ENCODE measurements at regions not wholly inside any gene's neighbourhood (a gene's known extent, or its start where the extent isn't known, plus 50 kb on each side); places are given as distances from the start of the nearest gene placed in this dataset.
A peak's percentile ranks its signal among the peaks of the same experiment; 100 is the strongest.

DNA sequence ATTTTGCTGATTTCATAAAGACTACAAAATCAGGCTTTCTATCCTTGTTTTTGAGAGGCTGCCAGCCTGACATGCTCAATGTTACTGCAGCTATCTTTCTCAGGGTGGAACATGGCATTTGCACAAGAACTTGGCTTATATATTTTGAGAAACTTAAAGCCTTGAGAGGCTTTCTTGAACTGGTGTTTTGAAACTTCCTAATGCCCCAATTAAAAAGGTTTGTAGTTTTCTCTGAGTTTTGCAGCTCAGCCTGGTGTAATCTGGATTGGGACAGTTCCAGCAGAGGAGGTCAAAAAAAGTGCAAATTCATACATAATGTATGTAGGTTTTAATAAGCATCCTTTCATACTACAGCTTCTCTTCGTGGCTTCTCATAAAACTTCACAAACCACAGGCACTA is 223.4 kb downstream of the FAM76B start:
- 36% methylated on average over 1 of the region's 1 CpG for WGBS (ENCODE audit: low lambda C conversion rate, missing lambda C conversion rate)
- Histone ChIP-seq H3K4me3 (no peak overlapping the region), H3K36me3 (replicated peaks; ENCODE audit: insufficient read depth, low read depth) (no peaks in the 10 kb centered on the region), H2AFZ (no peak overlapping the region), H3K79me2 (no peaks in the 10 kb centered on the region), H4K20me1 (ENCODE audit: insufficient read depth, poor library complexity, severe bottlenecking) (no peaks in the 10 kb centered on the region), H3K9me2 (replicated peaks; ENCODE audit: insufficient read depth) (no peaks in the 10 kb centered on the region), H3K27ac (peak overlapping the region; percentile 32), H3K9me3 (ENCODE audit: low read depth) (no peaks in the 10 kb centered on the region), H3K4me2 (no peak overlapping the region), H3K27me3 (no peaks in the 10 kb centered on the region), H3K4me1 (ENCODE audit: insufficient read depth) (peaks cover 12% of the 10 kb centered on the region)
- DNase-seq (ENCODE audit: low spot score), result no peak
- TF ChIP-seq EZH2phosphoT487 (IDR thresholded peaks at IDR 0.05; ENCODE audit: low read depth, severe bottlenecking, unreplicated experiment) (no peak), EZH2 (IDR thresholded peaks at IDR 0.05; ENCODE audit: borderline replicate concordance) (no peak)
- TF ChIP-seq, protein P1, sequence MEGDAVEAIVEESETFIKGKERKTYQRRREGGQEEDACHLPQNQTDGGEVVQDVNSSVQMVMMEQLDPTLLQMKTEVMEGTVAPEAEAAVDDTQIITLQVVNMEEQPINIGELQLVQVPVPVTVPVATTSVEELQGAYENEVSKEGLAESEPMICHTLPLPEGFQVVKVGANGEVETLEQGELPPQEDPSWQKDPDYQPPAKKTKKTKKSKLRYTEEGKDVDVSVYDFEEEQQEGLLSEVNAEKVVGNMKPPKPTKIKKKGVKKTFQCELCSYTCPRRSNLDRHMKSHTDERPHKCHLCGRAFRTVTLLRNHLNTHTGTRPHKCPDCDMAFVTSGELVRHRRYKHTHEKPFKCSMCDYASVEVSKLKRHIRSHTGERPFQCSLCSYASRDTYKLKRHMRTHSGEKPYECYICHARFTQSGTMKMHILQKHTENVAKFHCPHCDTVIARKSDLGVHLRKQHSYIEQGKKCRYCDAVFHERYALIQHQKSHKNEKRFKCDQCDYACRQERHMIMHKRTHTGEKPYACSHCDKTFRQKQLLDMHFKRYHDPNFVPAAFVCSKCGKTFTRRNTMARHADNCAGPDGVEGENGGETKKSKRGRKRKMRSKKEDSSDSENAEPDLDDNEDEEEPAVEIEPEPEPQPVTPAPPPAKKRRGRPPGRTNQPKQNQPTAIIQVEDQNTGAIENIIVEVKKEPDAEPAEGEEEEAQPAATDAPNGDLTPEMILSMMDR (IDR thresholded peaks at IDR 0.05; ENCODE audit: poor library complexity), result no peak

DNA sequence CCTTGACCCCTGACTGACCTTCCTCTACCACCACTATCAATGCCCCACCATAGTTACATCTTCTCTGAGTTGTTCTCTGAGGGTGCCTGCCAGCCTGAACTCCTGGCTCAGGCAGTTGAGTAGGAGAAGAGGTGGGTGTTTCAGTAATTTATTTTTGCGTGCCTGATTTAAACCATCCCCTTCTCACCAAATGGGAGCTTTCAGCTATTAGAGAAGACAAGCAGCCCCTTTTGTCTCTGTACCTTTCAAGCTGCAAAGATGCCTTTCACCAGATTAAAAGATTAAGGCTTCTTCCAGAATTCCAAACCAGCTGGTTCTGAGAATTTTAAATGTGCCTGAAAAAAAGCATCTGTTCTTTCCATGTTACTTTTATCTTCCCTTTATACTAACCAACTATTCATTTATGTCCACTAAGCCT is 223.8 kb downstream of the FAM76B start:
- no peaks in the 10 kb centered on the region for H4K20me1 ChIP-seq (ENCODE audit: insufficient read depth, poor library complexity, severe bottlenecking)
- no peaks in the 10 kb centered on the region for H3K79me2 ChIP-seq
- no peaks in the 10 kb centered on the region for H3K27me3 ChIP-seq
- H3K4me2 ChIP-seq, result no peak overlapping the region
- no peaks in the 10 kb centered on the region for H3K36me3 ChIP-seq (replicated peaks; ENCODE audit: insufficient read depth, low read depth)
- no peaks in the 10 kb centered on the region for H3K9me3 ChIP-seq (ENCODE audit: low read depth)
- WGBS (ENCODE audit: low lambda C conversion rate, missing lambda C conversion rate), result 68% methylated on average over 1 of the region's 1 CpG
- TF ChIP-seq EZH2phosphoT487 (IDR thresholded peaks at IDR 0.05; ENCODE audit: low read depth, severe bottlenecking, unreplicated experiment) (no peak), EZH2 (IDR thresholded peaks at IDR 0.05; ENCODE audit: borderline replicate concordance) (no peak)
- TF ChIP-seq, protein P1 (IDR thresholded peaks at IDR 0.05; ENCODE audit: poor library complexity), result no peak
- DNase-seq (ENCODE audit: low spot score), result no peak
- H2AFZ ChIP-seq, result no peak overlapping the region
- no peak overlapping the region for H3K4me3 ChIP-seq
- peak overlapping the region; percentile 25 for H3K27ac ChIP-seq
- no peaks in the 10 kb centered on the region for H3K9me2 ChIP-seq (replicated peaks; ENCODE audit: insufficient read depth)
- peaks cover 12% of the 10 kb centered on the region for H3K4me1 ChIP-seq (ENCODE audit: insufficient read depth)

DNA sequence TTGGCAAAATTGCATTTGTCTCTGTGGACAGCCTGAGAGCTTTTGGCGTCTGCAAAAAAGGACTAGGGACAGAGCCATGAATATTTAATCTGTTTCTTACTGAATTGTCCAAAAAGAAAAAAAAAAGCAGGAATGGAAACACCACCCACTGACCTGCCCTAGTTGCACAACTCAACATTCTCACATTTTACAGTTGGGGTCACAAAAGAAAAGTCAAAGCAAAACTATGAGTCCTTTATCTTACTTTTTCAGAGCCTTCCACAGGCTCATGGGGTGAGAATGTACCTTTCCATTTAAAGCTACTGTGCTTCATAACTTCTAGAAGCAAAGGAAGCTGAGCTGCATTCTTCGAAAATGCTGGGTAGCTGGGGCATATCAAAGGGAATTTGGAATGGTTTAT is 225.7 kb downstream of the FAM76B start:
- Histone ChIP-seq H3K4me1 (ENCODE audit: insufficient read depth) (peaks cover 12% of the 10 kb centered on the region), H3K36me3 (replicated peaks; ENCODE audit: insufficient read depth, low read depth) (no peaks in the 10 kb centered on the region), H3K9me2 (replicated peaks; ENCODE audit: insufficient read depth) (no peaks in the 10 kb centered on the region), H3K27me3 (no peaks in the 10 kb centered on the region), H2AFZ (no peak overlapping the region), H3K9me3 (ENCODE audit: low read depth) (no peaks in the 10 kb centered on the region), H4K20me1 (ENCODE audit: insufficient read depth, poor library complexity, severe bottlenecking) (no peaks in the 10 kb centered on the region), H3K4me2 (no peak overlapping the region), H3K27ac (no peak overlapping the region), H3K79me2 (no peaks in the 10 kb centered on the region), H3K4me3 (no peak overlapping the region)
- 43% methylated on average over 2 of the region's 2 CpGs for WGBS (ENCODE audit: low lambda C conversion rate, missing lambda C conversion rate)
- DNase-seq (ENCODE audit: low spot score), result no peak
- TF ChIP-seq EZH2 (IDR thresholded peaks at IDR 0.05; ENCODE audit: borderline replicate concordance), result no peak
- TF ChIP-seq, protein P1 (IDR thresholded peaks at IDR 0.05; ENCODE audit: poor library complexity), result no peak
- no peak for TF ChIP-seq EZH2phosphoT487 (IDR thresholded peaks at IDR 0.05; ENCODE audit: low read depth, severe bottlenecking, unreplicated experiment)

DNA sequence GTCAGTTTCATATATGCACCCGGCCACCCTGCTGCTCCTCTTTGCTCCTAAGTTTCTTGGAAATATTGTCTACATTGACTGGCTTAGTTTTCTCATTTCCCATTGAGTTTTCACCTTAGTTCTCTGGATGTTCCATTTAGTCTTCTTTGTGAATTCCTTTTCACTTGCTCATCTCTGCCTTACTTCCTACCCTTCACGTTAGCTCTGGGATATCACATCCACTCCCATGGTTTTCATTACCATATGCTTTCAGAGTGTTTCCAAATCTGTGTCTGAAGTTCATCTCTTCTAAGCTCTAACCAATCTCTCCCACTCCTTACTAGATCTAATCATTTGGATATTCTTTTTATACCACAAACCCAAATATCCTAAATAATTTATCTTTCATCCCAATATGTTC is 226.4 kb downstream of the FAM76B start:
- 65% methylated on average over 2 of the region's 2 CpGs for WGBS (ENCODE audit: low lambda C conversion rate, missing lambda C conversion rate)
- H3K4me3 ChIP-seq, result no peak overlapping the region
- H2AFZ ChIP-seq, result no peak overlapping the region
- no peaks in the 10 kb centered on the region for H3K9me2 ChIP-seq (replicated peaks; ENCODE audit: insufficient read depth)
- peaks cover 12% of the 10 kb centered on the region for H3K4me1 ChIP-seq (ENCODE audit: insufficient read depth)
- H3K79me2 ChIP-seq, result no peaks in the 10 kb centered on the region
- no peak overlapping the region for H3K27ac ChIP-seq
- DNase-seq (ENCODE audit: low spot score), result no peak
- H3K36me3 ChIP-seq (replicated peaks; ENCODE audit: insufficient read depth, low read depth), result no peaks in the 10 kb centered on the region
- H3K4me2 ChIP-seq, result no peak overlapping the region
- H3K9me3 ChIP-seq (ENCODE audit: low read depth), result no peaks in the 10 kb centered on the region
- TF ChIP-seq EZH2phosphoT487 (IDR thresholded peaks at IDR 0.05; ENCODE audit: low read depth, severe bottlenecking, unreplicated experiment) (no peak), EZH2 (IDR thresholded peaks at IDR 0.05; ENCODE audit: borderline replicate concordance) (no peak)
- TF ChIP-seq, protein P1 (IDR thresholded peaks at IDR 0.05; ENCODE audit: poor library complexity), result no peak
- no peaks in the 10 kb centered on the region for H4K20me1 ChIP-seq (ENCODE audit: insufficient read depth, poor library complexity, severe bottlenecking)
- no peaks in the 10 kb centered on the region for H3K27me3 ChIP-seq
